ENCODE measurements at regions not wholly inside any gene's neighbourhood (a gene's known extent, or its start where the extent isn't known, plus 50 kb on each side); places are given as distances from the start of the nearest gene placed in this dataset.

- Histone ChIP-seq H3K4me2 (ENCODE audit: low read depth, low read length) (no peak overlapping the region), H3K27ac (ENCODE audit: insufficient read depth, low read length) (no peak overlapping the region), H2AK5ac (ENCODE audit: low read depth, low read length) (no peak overlapping the region), H2BK15ac (ENCODE audit: low read depth, low read length) (no peak overlapping the region), H4K8ac (ENCODE audit: low read depth in 2 of 2, low read length in 2 of 2) (no peak overlapping the region), H3K14ac (replicated peaks; ENCODE audit: low read depth, low read length) (no peak overlapping the region), H3K36me3 (ENCODE audit: control insufficient read depth, insufficient read depth, low read length) (no peaks in the 10 kb centered on the region), H4K20me1 (ENCODE audit: insufficient read depth, low read length) (no peaks in the 10 kb centered on the region), H3K56ac (ENCODE audit: extremely low read depth, insufficient read depth, low read length) (no peak overlapping the region), H3K4me1 (ENCODE audit: control insufficient read depth, insufficient read depth, low read length) (no peaks in the 10 kb centered on the region), H3K9ac (ENCODE audit: low read depth, low read length) (no peak overlapping the region), H2BK20ac (ENCODE audit: low read depth, low read length) (no peak overlapping the region), H3K27me3 (ENCODE audit: control insufficient read depth, insufficient read depth, low read length) (peaks cover 34% of the 10 kb centered on the region), H3K18ac (ENCODE audit: low read depth, low read length) (no peak overlapping the region), H4K91ac (ENCODE audit: insufficient read depth, low read depth, low read length) (no peak overlapping the region), H2AFZ (replicated peaks; ENCODE audit: low read length, poor library complexity) (no peak overlapping the region), H3K9me1 (ENCODE audit: insufficient read depth, low read length) (no peaks in the 10 kb centered on the region), H2BK120ac (ENCODE audit: low read depth, low read length) (no peak overlapping the region), H3K23ac (ENCODE audit: low read depth, low read length) (no peak overlapping the region), H4K5ac (ENCODE audit: low read depth, low read length) (no peak overlapping the region), H3K4me3 (ENCODE audit: insufficient read depth, low read depth, low read length) (no peak overlapping the region), H3K9me3 (ENCODE audit: control insufficient read depth, insufficient read depth, low read length) (no peaks in the 10 kb centered on the region), H3K79me1 (ENCODE audit: low read depth in 1 of 2, low read length in 2 of 2) (no peaks in the 10 kb centered on the region), H2BK5ac (ENCODE audit: low read depth, low read length, poor library complexity, severe bottlenecking) (no peak overlapping the region), H3K4ac (ENCODE audit: low read depth, low read length) (no peak overlapping the region), H2AK9ac (replicated peaks; ENCODE audit: low read depth, low read length, poor library complexity) (no peak overlapping the region)
- DNase-seq = no peak
- no peak for TF ChIP-seq RAD21 (IDR thresholded peaks at IDR 0.05; ENCODE audit: low read length)
- no peak for TF ChIP-seq RCOR1 (IDR thresholded peaks at IDR 0.05; ENCODE audit: insufficient replicate concordance, low read length)
- no peak for TF ChIP-seq BHLHE40 (IDR thresholded peaks at IDR 0.05; ENCODE audit: low read depth, low read length)
- TF ChIP-seq ELK1 (IDR thresholded peaks at IDR 0.05; ENCODE audit: borderline replicate concordance, low read depth, low read length) = no peak
- TF ChIP-seq MAZ (IDR thresholded peaks at IDR 0.05; ENCODE audit: borderline replicate concordance, low read depth, low read length) = no peak
- TF ChIP-seq, protein P1, sequence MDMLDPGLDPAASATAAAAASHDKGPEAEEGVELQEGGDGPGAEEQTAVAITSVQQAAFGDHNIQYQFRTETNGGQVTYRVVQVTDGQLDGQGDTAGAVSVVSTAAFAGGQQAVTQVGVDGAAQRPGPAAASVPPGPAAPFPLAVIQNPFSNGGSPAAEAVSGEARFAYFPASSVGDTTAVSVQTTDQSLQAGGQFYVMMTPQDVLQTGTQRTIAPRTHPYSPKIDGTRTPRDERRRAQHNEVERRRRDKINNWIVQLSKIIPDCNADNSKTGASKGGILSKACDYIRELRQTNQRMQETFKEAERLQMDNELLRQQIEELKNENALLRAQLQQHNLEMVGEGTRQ (IDR thresholded peaks at IDR 0.05; ENCODE audit: low read depth, low read length) = no peak
- no peak for TF ChIP-seq RFX5 (IDR thresholded peaks at IDR 0.05; ENCODE audit: low read depth, low read length)
- no peak for TF ChIP-seq MAFK (IDR thresholded peaks at IDR 0.05; ENCODE audit: low read depth, low read length)
- CTCF ChIA-PET = no interaction called here
- intact Hi-C loops (cut with micrococcal nuclease) = no loop called here
- POLR2A ChIA-PET (ENCODE audit: unreplicated experiment) = no interaction called here
- ATAC-seq (ENCODE audit: low read depth) = no peak
- WGBS, 2 experiments (ENCODE audit: extremely low coverage in 2 of 2, insufficient read length in 1 of 2) = 100% methylated on average over 2 of the region's 5 CpGs; no CpG with 5 or more reads in 1 of the 2 experiments
- in situ Hi-C loops (cut with MboI; ENCODE audit: low sequenced_read_pairs) = no loop called here
- no TSS peak for BruUV-seq (replicated peaks)
- dilution Hi-C loops (cut with HindIII; ENCODE audit: low sequenced_read_pairs, unreplicated experiment) = no loop called here
These were observed 153.5 kb downstream of the RPLP1 start for GRCh38 chr15:69606144-69606543.
